H1 (cell line): ENCODE measurements at regions not wholly inside any gene's neighbourhood (a gene's known extent, or its start where the extent isn't known, plus 50 kb on each side); places are given as distances from the start of the nearest gene placed in this dataset.

ENCODE experiments used
- CTCF ChIA-PET: fragments of 300-600 bp; sonication (Branson Sonifier 250); formaldehyde crosslinking; loops from one replicate; lab custom pipeline; 2021; ENCODE audit not compliant: partially characterized antibody; lab: Charles Lee
- POLR2A ChIA-PET: fragments of 300-600 bp; sonication (Branson Sonifier 250); formaldehyde crosslinking; loops from one replicate; lab custom pipeline; 2021; ENCODE audit warnings: inconsistent platforms; ENCODE audit not compliant: partially characterized antibody; lab: Charles Lee
- DNase-seq, 2 experiments: peaks; one replicate each; pipeline versions ENCODE4 v3.0.0 to v3.0.0-alpha.2; 2010 to 2022; ENCODE audit warnings: low spot score in 2 of 2, low read depth in 1 of 2, mixed read lengths in 1 of 2
- FAIRE-seq: peaks from 2 replicates; lab custom pipeline; 2011; peaks lifted over from hg19 to GRCh38; lab: Jason Lieb, UNC
- H2AFZ ChIP-seq: 2 replicates; pipeline ENCODE4 v1.8.1; 2012; ENCODE audit warnings: low read length, inconsistent platforms
- H2AK5ac ChIP-seq: 2 replicates; pipeline ENCODE4 v1.6.1; 2013; ENCODE audit warnings: low read depth, low read length
- H2BK120ac ChIP-seq: replicated peaks from 2 replicates; pipeline ENCODE3; 2013; ENCODE audit warnings: low read depth, low read length, inconsistent platforms
- H2BK12ac ChIP-seq: 2 replicates; pipeline ENCODE4 v1.6.1; 2013; ENCODE audit warnings: low read depth, low read length
- H2BK15ac ChIP-seq: 2 replicates; pipeline ENCODE4 v1.6.1; 2013; ENCODE audit warnings: low read length
- H2BK20ac ChIP-seq: 2 replicates; pipeline ENCODE4 v1.6.1; 2013; ENCODE audit warnings: low read length
- H2BK5ac ChIP-seq: 2 replicates; pipeline ENCODE4 v1.6.1; 2013; ENCODE audit warnings: low read depth, low read length
- H3K14ac ChIP-seq: 2 replicates; pipeline ENCODE4 v1.6.1; 2013; ENCODE audit warnings: inconsistent platforms; ENCODE audit not compliant: insufficient read length
- H3K18ac ChIP-seq: 2 replicates; pipeline ENCODE4 v1.6.1; 2013; ENCODE audit warnings: low read length; ENCODE audit errors: extremely low read depth
- H3K23ac ChIP-seq: 2 replicates; pipeline ENCODE4 v1.6.1; 2013; ENCODE audit warnings: inconsistent platforms; ENCODE audit not compliant: insufficient read length
- H3K23me2 ChIP-seq: 2 replicates; pipeline ENCODE4 v1.6.1; 2013; ENCODE audit warnings: low read depth, low read length
- H3K27ac ChIP-seq: 2 replicates; pipeline ENCODE4 v1.6.1; 2011; ENCODE audit warnings: low read depth, low read length, inconsistent platforms
- H3K27me3 ChIP-seq, 4 experiments: replicated peaks in 1 of 4; 1 replicate in 1 of 4; 2 replicates in 3 of 4; pipeline versions ENCODE4 v1.6.1 to v1.8.1; 2011 to 2013; ENCODE audit warnings: low read length in 3 of 4, mild to moderate bottlenecking in 3 of 4, inconsistent platforms in 2 of 4, mixed read lengths in 2 of 4, moderate library complexity in 1 of 4; ENCODE audit not compliant: control insufficient read depth in 3 of 4, insufficient read depth in 3 of 4; ENCODE audit errors: extremely low read depth in 1 of 4
- H3K36me3 ChIP-seq, 4 experiments: 2 replicates each; pipeline versions ENCODE4 v1.6.1 to v1.8.1; 2011 to 2013; ENCODE audit warnings: mild to moderate bottlenecking in 4 of 4, low read length in 3 of 4, moderate library complexity in 2 of 4, control low read depth in 1 of 4, inconsistent platforms in 1 of 4; ENCODE audit not compliant: insufficient read depth in 4 of 4, control insufficient read depth in 2 of 4
- H3K4ac ChIP-seq: replicated peaks from 2 replicates; pipeline ENCODE3; 2013; ENCODE audit warnings: low read length, low read depth, mixed read lengths, inconsistent platforms; ENCODE audit not compliant: insufficient read length
- H3K4me1 ChIP-seq, 4 experiments: replicated peaks in 1 of 4; 1 replicate in 1 of 4; 2 replicates in 3 of 4; pipeline versions ENCODE4 v1.6.1 to v1.8.1; 2011 to 2013; ENCODE audit warnings: low read length in 3 of 4, inconsistent platforms in 2 of 4, mixed read lengths in 1 of 4; ENCODE audit not compliant: insufficient read depth in 4 of 4, control insufficient read depth in 3 of 4
- H3K4me2 ChIP-seq, 2 experiments: 2 replicates each; pipeline versions ENCODE4 v1.6.1 to v1.8.1; 2011 to 2013; ENCODE audit warnings: low read depth in 2 of 2, low read length in 2 of 2, control low read depth in 1 of 2, inconsistent platforms in 1 of 2, mild to moderate bottlenecking in 1 of 2; ENCODE audit not compliant: insufficient read depth in 1 of 2
- H3K4me3 ChIP-seq, 4 experiments: fragments of 200-600, 300-600 bp in 1 of 4; sonication (generic), shearing (Covaris generic), sonication (Bioruptor Twin) in 1 of 4; 2 replicates each; pipeline versions ENCODE4 v1.5.1 to v1.8.1; 2011 to 2016; ENCODE audit warnings: low read length in 4 of 4, low read depth in 3 of 4, control low read depth in 2 of 4, inconsistent platforms in 2 of 4, mild to moderate bottlenecking in 2 of 4, mixed read lengths in 1 of 4, moderate library complexity in 1 of 4; ENCODE audit not compliant: insufficient read depth in 2 of 4; ENCODE audit errors: extremely low read depth in 1 of 4
- H3K56ac ChIP-seq: replicated peaks from 2 replicates; pipeline ENCODE3; 2013; ENCODE audit warnings: low read depth, mild to moderate bottlenecking, mixed read lengths, low read length, inconsistent platforms; ENCODE audit not compliant: insufficient read length
- H3K79me1 ChIP-seq: 2 replicates; pipeline ENCODE4 v1.6.1; 2013; ENCODE audit warnings: low read depth, low read length, control low read depth
- H3K79me2 ChIP-seq, 2 experiments: 2 replicates each; pipeline versions ENCODE4 v1.6.1 to v1.8.1; 2012 to 2013; ENCODE audit warnings: low read length in 2 of 2, mild to moderate bottlenecking in 2 of 2, inconsistent platforms in 1 of 2; ENCODE audit not compliant: insufficient read depth in 2 of 2, control insufficient read depth in 1 of 2
- H3K9ac ChIP-seq, 4 experiments: replicated peaks in 1 of 4; 1 replicate in 1 of 4; 2 replicates in 3 of 4; pipeline versions ENCODE4 v1.6.1 to v1.8.1; 2011 to 2013; ENCODE audit warnings: low read depth in 3 of 4, low read length in 3 of 4, control low read depth in 2 of 4, mild to moderate bottlenecking in 2 of 4, moderate library complexity in 2 of 4, inconsistent platforms in 1 of 4; ENCODE audit errors: extremely low read depth in 1 of 4
- H3K9me3 ChIP-seq, 2 experiments: 2 replicates each; pipeline versions ENCODE4 v1.6.1 to v1.8.1; 2012 to 2013; ENCODE audit warnings: mild to moderate bottlenecking in 2 of 2, moderate library complexity in 2 of 2, control low read depth in 1 of 2, inconsistent platforms in 1 of 2, low read depth in 1 of 2, low read length in 1 of 2, mixed read lengths in 1 of 2; ENCODE audit not compliant: insufficient read depth in 2 of 2
- H4K20me1 ChIP-seq, 2 experiments: replicated peaks in 1 of 2; 2 replicates each; pipeline versions ENCODE3 to v1.8.1; 2011 to 2013; ENCODE audit warnings: inconsistent platforms in 2 of 2, low read length in 2 of 2, mild to moderate bottlenecking in 1 of 2; ENCODE audit not compliant: insufficient read depth in 2 of 2, control insufficient read depth in 1 of 2
- H4K5ac ChIP-seq: 2 replicates; pipeline ENCODE4 v1.6.1; 2013; ENCODE audit warnings: low read length, low read depth, mixed read lengths, inconsistent platforms; ENCODE audit not compliant: insufficient read length
- H4K8ac ChIP-seq: 2 replicates; pipeline ENCODE4 v1.8.0; 2013; ENCODE audit warnings: mild to moderate bottlenecking, moderate library complexity, low read length, inconsistent platforms; ENCODE audit not compliant: insufficient read depth; ENCODE audit errors: extremely low read depth
- H4K91ac ChIP-seq: replicated peaks from 2 replicates; pipeline ENCODE3; 2013; ENCODE audit warnings: low read length, mixed read lengths, inconsistent platforms; ENCODE audit not compliant: insufficient read length
- BRCA1 ChIP-seq: IDR thresholded peaks from 2 replicates; pipeline ENCODE4 v1.6.1; 2012; ENCODE audit warnings: low read depth, low read length, improper control_type of control experiment
- CBX5 ChIP-seq: fragments of 300-800, 300-1000 bp; sonication (generic); IDR thresholded peaks from 2 replicates; pipeline ENCODE4 v1.7.1; 2016; ENCODE audit warnings: antibody characterized with exemption, low read length, low read depth
- CHD1 ChIP-seq: IDR thresholded peaks from 2 replicates; pipeline ENCODE4 v1.6.1; 2012; ENCODE audit warnings: low read depth, low read length, improper control_type of control experiment
- CREB1 ChIP-seq: IDR thresholded peaks from 2 replicates; pipeline ENCODE4 v1.6.1; 2012; ENCODE audit warnings: inconsistent platforms
- EGR1 ChIP-seq: IDR thresholded peaks from 2 replicates; pipeline ENCODE4 v1.6.1; 2011; ENCODE audit warnings: low read depth, low read length, borderline replicate concordance
- EP300 ChIP-seq, 2 experiments: IDR thresholded peaks; 1 replicate in 1 of 2; 2 replicates in 1 of 2; pipeline ENCODE4 v1.6.1; 2011 to 2012; ENCODE audit warnings: low read depth in 2 of 2, low read length in 2 of 2, mild to moderate bottlenecking in 2 of 2, borderline replicate concordance in 1 of 2, inconsistent platforms in 1 of 2, moderate library complexity in 1 of 2
- EZH2 ChIP-seq: fragments of 200-600 bp; sonication (generic); IDR thresholded peaks from 2 replicates; pipeline ENCODE4 v1.7.1; 2012; ENCODE audit warnings: low read depth, mild to moderate bottlenecking, moderate library complexity, low read length, inconsistent platforms; ENCODE audit not compliant: severe bottlenecking
- FOSL1 ChIP-seq: IDR thresholded peaks from 2 replicates; pipeline ENCODE4 v1.6.1; 2011; ENCODE audit warnings: mild to moderate bottlenecking, low read depth, low read length, moderate library complexity; ENCODE audit not compliant: insufficient read depth
- KDM5A ChIP-seq: fragments of 200-600 bp; IDR thresholded peaks from 2 replicates; pipeline ENCODE4 v1.7.1; 2012; ENCODE audit warnings: mild to moderate bottlenecking, low read length, inconsistent platforms, mixed read lengths
- POLR2AphosphoS5 ChIP-seq: IDR thresholded peaks from 2 replicates; pipeline ENCODE4 v1.6.1; 2011; ENCODE audit warnings: low read depth, low read length
- RFX5 ChIP-seq: IDR thresholded peaks from 2 replicates; pipeline ENCODE4 v1.6.1; 2011; ENCODE audit warnings: low read depth, low read length, improper control_type of control experiment, borderline replicate concordance
- RXRA ChIP-seq: IDR thresholded peaks from 2 replicates; pipeline ENCODE4 v1.6.1; 2011; ENCODE audit warnings: low read depth, mild to moderate bottlenecking, low read length, moderate library complexity; ENCODE audit not compliant: insufficient read depth
- SIN3A ChIP-seq, 2 experiments: IDR thresholded peaks in 1 of 2; conservative IDR thresholded peaks in 1 of 2; 2 replicates each; pipeline ENCODE4 v1.6.1; 2011 to 2012; ENCODE audit warnings: low read length in 2 of 2, improper control_type of control experiment in 1 of 2, low read depth in 1 of 2, mild to moderate bottlenecking in 1 of 2
- SRF ChIP-seq: IDR thresholded peaks from 2 replicates; pipeline ENCODE4 v1.6.1; 2011; ENCODE audit warnings: mild to moderate bottlenecking, low read depth, low read length, moderate library complexity
- SUZ12 ChIP-seq: fragments of 200-600 bp; sonication (generic); IDR thresholded peaks from 2 replicates; pipeline ENCODE4 v1.6.1; 2012; ENCODE audit warnings: mild to moderate bottlenecking, inconsistent platforms, low read length, moderate library complexity, mixed read lengths
- ZNF274 ChIP-seq: IDR thresholded peaks from 2 replicates; pipeline ENCODE4 v1.7.0; 2012; ENCODE audit warnings: low read length, borderline replicate concordance; ENCODE audit errors: extremely low read depth
- WGBS, 2 experiments: shearing (Covaris generic) in 1 of 2; methylation state at CpG; one replicate each; pipeline versions ENCODE4 v1.1.6 to v1.1.7; 2013 to 2015; ENCODE audit warnings: low lambda C conversion rate in 2 of 2, mixed read lengths in 2 of 2, inconsistent platforms in 1 of 2, low coverage in 1 of 2, missing lambda C conversion rate in 1 of 2; ENCODE audit not compliant: insufficient replicate concordance in 2 of 2, insufficient coverage in 1 of 2, insufficient read length in 1 of 2; ENCODE audit errors: extremely low coverage in 1 of 2, missing lambda C conversion rate in 1 of 2; 5-methylcytosine and 5-hydroxymethylcytosine counted together

GRCh38 chr4:137278431-137278830 lies 253.9 kb downstream of the PCDH18 start:
- ChIA-PET CTCF (no interaction called here), POLR2A (no interaction called here)
- H3K14ac ChIP-seq: no peak overlapping the region
- H3K56ac ChIP-seq: no peak overlapping the region
- no peak overlapping the region for H2BK120ac ChIP-seq
- no peak overlapping the region for H2BK5ac ChIP-seq
- H3K79me1 ChIP-seq: no peaks in the 10 kb centered on the region
- no peak overlapping the region for H4K8ac ChIP-seq
- no peak overlapping the region for H2BK15ac ChIP-seq
- FAIRE-seq (no peak), DNase-seq (no peak)
- no peak overlapping the region for H2AFZ ChIP-seq
- H2BK20ac ChIP-seq: no peak overlapping the region
- H3K18ac ChIP-seq: no peak overlapping the region
- no peak overlapping the region for H3K27ac ChIP-seq
- no peaks in the 10 kb centered on the region for H3K4me1 ChIP-seq
- no peak overlapping the region for H2BK12ac ChIP-seq
- no peaks in the 10 kb centered on the region for H3K27me3 ChIP-seq
- no peak overlapping the region for H3K4me3 ChIP-seq
- H3K23ac ChIP-seq: no peak overlapping the region
- no peak overlapping the region for H3K9ac ChIP-seq
- no peaks in the 10 kb centered on the region for H3K9me3 ChIP-seq
- H2AK5ac ChIP-seq: no peak overlapping the region
- H3K79me2 ChIP-seq: no peaks in the 10 kb centered on the region
- no peak overlapping the region for H4K91ac ChIP-seq
- no peaks in the 10 kb centered on the region for H3K23me2 ChIP-seq
- no peaks in the 10 kb centered on the region for H4K20me1 ChIP-seq
- WGBS, 2 experiments: 85% methylated on average over 1 of the region's 1 CpG; no CpG with 5 or more reads in 1 of the 2 experiments
- H3K36me3 ChIP-seq: no peaks in the 10 kb centered on the region
- H3K4ac ChIP-seq: no peak overlapping the region
- no peak overlapping the region for H4K5ac ChIP-seq
- H3K4me2 ChIP-seq: no peak overlapping the region
- TF ChIP-seq SRF (no peak), POLR2AphosphoS5 (no peak), CBX5 (no peak), KDM5A (no peak), EP300 (IDR thresholded peaks at IDR 0.05; ENCODE audit: borderline replicate concordance in 1 of 2, low read depth in 2 of 2, low read length in 2 of 2) (no peak), EGR1 (no peak), ZNF274 (no peak), FOSL1 (no peak), RFX5 (no peak), EZH2 (no peak), BRCA1 (no peak), CHD1 (no peak), SUZ12 (no peak), CREB1 (no peak), SIN3A (conservative IDR thresholded peaks at IDR 0.05 in 1 of 2, IDR thresholded peaks at IDR 0.05 in 1 of 2; ENCODE audit: low read depth in 1 of 2, low read length in 2 of 2) (no peak), RXRA (no peak)
